ENCODE measurements at regions not wholly inside any gene's neighbourhood (a gene's known extent, or its start where the extent isn't known, plus 50 kb on each side); places are given as distances from the start of the nearest gene placed in this dataset.
A peak's percentile ranks its signal among the peaks of the same experiment; 100 is the strongest.

GRCh38 chr15:73803806-73804205 is 50.7 kb upstream of the INSYN1 start:
- TF ChIP-seq CTCF (conservative IDR thresholded peaks at IDR 0.05) = no peak
- H3K27ac ChIP-seq = no peak overlapping the region

- H3K27ac ChIP-seq = 0 out of 2 replicates have a peak overlapping the region, but pooled peaks have one; percentile 6
- no peak for TF ChIP-seq CTCF (conservative IDR thresholded peaks at IDR 0.05)
Measured at GRCh38 chr15:73805504-73806089, 52.4 kb upstream of the INSYN1 start.

DNA sequence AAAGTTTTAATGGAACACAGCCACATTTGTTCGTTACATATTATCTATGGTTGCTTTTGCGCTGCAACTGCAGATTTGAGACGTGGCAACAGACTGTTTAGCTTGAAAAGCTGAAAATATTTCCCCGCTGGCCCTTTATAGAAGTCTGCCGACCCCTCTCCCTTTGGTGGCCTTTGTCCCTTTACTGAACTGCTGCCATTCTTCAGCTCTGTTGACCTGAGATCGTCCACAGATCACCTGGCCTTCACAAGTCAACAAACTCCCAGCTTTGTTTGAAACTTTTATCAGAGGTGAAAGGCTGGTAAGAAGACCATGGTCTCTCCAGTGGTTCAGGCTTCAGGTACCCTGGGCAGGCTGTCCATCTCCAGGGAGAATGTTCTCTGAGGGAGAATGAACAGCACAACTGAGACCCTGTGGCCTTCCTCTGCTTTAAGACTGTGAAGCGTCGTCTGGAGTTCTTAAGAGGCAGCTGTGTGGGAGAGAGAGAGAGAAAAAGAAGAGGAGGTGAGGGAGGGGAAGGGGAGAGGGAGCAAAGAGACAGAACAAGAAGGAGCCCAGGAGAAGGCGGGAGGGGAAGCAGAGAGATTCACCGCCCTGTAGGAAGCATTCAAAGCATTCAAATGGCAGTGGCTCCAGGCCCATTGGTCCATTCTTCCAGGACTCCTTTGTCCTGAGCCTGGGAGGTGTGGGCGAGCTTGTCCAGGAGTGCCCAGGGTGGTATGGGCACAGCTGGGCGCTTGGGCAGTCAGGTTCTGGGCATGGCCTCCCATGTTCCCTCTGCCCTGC is 53.7 kb upstream of the INSYN1 start:
- TF ChIP-seq CTCF (conservative IDR thresholded peaks at IDR 0.05) = no peak
- H3K27ac ChIP-seq = no peak overlapping the region

DNA sequence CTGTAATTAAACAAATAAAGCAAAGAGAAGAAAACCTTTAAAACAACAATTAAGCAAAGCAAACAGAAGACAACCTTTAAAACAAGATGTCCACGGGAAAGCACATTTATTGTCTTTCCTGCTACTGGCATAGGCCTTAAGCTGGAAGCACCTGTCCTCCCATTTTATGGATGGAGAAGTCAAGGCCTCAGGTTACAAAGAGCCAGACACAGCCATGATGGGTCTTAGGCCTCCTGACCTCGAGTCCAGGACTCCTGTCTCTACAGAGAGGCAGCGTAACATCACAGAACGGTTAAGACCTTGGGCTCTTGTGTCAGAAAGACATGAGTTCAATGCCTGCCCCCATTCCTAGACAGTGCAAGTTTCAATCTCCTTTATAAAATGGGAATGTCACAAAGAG is 54.7 kb upstream of the INSYN1 start:
- H3K27ac ChIP-seq = no peak overlapping the region
- no peak for TF ChIP-seq CTCF (conservative IDR thresholded peaks at IDR 0.05)

- no peak for TF ChIP-seq CTCF (conservative IDR thresholded peaks at IDR 0.05)
- H3K27ac ChIP-seq = peak overlapping the region; percentile 22; the same call in 1 of the 2 replicates
Measured at GRCh38 chr15:73809728-73810501, 56.8 kb upstream of the INSYN1 start.

DNA sequence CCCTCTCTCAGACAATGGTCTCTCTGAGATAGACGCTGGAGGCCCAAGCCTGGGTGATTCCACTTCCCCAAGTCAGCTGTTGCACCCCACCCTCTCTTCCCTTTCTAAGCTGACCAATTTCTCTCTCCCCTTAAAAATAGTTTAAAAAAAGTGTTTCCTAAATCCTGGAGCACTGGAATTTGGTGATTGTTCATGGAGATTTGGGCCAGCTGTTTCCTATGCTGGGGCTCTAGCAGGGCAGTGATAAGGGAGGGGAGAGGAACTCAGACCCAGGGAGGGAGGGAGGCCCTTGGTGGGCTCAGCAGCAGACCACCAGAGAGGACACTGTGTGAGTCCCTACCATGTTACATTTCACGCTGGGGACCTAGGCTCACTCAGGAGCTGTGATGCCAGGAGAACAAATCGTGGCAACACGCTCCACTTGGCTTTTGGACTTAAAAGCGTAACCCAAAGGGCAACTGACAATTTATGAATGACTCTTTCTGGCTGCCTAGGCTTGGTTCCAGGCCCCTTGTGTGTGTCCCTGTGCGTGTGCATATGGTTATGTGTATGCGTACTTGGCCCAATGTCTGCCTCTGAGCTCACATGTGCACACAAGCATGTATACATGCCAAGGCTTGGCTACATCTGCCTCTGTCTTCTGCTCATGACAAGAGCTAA is 59.8 kb upstream of the INSYN1 start:
- TF ChIP-seq CTCF (conservative IDR thresholded peaks at IDR 0.05) = no peak
- H3K27ac ChIP-seq = no peak overlapping the region

DNA sequence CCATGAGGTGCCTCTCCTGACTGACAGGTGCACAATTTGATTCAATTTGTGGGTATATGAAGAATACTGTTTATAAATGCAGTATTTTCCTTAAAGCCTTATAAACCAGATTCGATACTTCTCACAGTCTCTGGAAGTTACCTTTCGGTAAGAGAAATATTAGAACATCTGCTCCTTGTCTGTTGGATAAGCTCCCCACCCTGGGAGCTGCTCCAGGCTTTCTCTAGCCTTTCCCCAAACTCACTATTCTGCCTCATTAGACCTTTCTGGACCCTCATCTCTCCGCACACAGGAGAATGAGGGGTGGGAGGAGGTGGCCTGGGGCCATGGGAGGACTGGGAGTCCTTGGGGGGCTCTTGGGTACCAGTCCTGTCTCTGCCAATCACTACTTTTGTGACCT is 59.8 kb upstream of the TBC1D21 start:
- TF ChIP-seq CTCF (conservative IDR thresholded peaks at IDR 0.05) = no peak
- H3K27ac ChIP-seq = no peak overlapping the region
